ENCODE measurements at regions not wholly inside any gene's neighbourhood (a gene's known extent, or its start where the extent isn't known, plus 50 kb on each side); places are given as distances from the start of the nearest gene placed in this dataset.

- TF ChIP-seq CTCF (conservative IDR thresholded peaks at IDR 0.05; ENCODE audit: low read depth, low read length): no peak
- TF ChIP-seq EZH2 (IDR thresholded peaks at IDR 0.05; ENCODE audit: borderline replicate concordance, low read depth, low read length, poor library complexity, severe bottlenecking): no peak
Observed at GRCh38 chr5:143734456-143734780, 77.5 kb upstream of the HMHB1 start.
